ENCODE measurements at regions not wholly inside any gene's neighbourhood (a gene's known extent, or its start where the extent isn't known, plus 50 kb on each side); places are given as distances from the start of the nearest gene placed in this dataset.

- no peak for DNase-seq (ENCODE audit: low read depth in 2 of 2)
Observed at GRCh38 chr20:58017970-58018530, 210.4 kb downstream of the ANKRD60 start.

- DNase-seq (ENCODE audit: low read depth in 2 of 2): no peak
Observed at GRCh38 chr20:58017231-58017969, 211.1 kb downstream of the ANKRD60 start.

GRCh38 chr20:58016779-58017178 lies 211.7 kb downstream of the ANKRD60 start:
- no peak for DNase-seq (ENCODE audit: low read depth in 2 of 2)

- no peak for DNase-seq (ENCODE audit: low read depth in 2 of 2)
Observed at GRCh38 chr20:58014628-58015315, 213.7 kb downstream of the ANKRD60 start.

DNA sequence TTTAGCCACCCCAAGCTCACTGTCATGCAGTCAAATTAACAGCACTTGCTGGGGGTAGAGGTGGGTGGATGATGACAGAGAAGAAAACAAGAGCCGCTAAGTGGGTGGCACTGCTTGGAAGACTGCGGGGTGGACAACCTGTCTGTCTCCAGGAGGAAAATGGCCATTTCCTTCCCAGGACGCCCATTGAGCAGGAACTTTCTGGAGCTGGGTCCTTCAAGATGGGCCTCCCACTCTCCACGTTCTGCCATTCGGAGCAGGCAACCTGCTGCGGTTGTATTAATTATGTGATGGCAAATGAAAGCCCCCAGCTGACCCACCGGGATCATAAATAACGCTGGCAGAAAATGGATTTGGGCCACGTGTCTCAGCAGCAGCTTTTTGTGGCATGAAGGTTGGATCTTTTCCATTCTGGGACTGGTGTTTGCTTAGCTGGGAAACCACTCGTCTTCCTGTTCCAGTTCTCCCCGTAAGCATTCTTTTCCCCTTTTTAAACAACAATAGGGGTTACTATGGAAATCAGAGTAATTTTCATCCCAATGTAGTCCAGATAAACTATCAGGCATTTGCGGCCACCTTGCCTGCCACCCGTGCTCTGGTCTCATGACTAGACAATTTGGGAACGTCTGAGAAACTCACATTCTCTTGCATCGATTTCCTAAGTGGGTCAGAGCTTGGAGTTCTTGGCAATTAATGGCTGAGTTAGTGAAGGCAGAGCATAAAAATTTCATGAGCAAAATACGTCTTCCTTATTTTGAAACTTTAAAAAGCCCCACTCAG lies 215.5 kb downstream of the ANKRD60 start:
- DNase-seq (ENCODE audit: low read depth in 2 of 2): no peak

DNA sequence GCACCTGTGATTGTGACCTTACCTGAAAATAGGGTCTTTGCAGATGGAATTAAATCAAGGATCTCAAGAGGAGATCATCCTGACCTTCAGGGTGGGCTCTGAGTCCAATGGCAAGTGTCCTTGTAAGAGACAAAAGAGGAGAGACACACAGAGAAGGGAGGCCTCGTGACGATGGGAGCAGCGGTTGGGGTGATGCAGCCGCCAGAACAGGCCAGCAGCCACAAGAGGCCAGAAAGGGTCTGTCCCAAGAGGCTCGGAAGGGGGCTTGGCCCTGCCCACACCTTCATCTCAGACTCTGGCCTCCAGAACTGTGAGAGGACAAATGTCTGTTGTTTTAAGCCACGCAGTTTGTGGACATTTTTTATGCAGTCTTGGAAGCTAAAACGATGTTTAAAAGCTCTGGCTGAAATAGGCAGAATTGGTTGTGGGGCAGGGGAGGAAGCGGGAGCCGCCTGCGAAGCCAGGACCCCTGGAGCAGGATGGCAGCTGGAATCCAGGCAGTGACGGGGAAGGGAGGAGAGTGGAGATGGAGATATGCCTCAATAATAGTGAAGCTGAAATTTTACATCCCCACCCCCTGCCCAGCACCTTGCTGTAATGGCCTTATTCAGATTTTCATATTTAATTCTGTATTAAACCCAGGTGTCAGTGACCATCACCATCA lies 216.4 kb downstream of the ANKRD60 start:
- no peak for DNase-seq (ENCODE audit: low read depth in 2 of 2)

- no peak for DNase-seq (ENCODE audit: low read depth in 2 of 2)
Observed at GRCh38 chr20:58011106-58011946, 217.1 kb downstream of the ANKRD60 start.

- DNase-seq (ENCODE audit: low read depth in 2 of 2): no peak
Observed at GRCh38 chr20:58010666-58011065, 217.8 kb downstream of the ANKRD60 start.

GRCh38 chr20:58010186-58010585 lies 218.3 kb downstream of the ANKRD60 start:
- DNase-seq (ENCODE audit: low read depth in 2 of 2): no peak

GRCh38 chr20:58008866-58009265 lies 219.6 kb downstream of the ANKRD60 start:
- DNase-seq (ENCODE audit: low read depth in 2 of 2): no peak

DNA sequence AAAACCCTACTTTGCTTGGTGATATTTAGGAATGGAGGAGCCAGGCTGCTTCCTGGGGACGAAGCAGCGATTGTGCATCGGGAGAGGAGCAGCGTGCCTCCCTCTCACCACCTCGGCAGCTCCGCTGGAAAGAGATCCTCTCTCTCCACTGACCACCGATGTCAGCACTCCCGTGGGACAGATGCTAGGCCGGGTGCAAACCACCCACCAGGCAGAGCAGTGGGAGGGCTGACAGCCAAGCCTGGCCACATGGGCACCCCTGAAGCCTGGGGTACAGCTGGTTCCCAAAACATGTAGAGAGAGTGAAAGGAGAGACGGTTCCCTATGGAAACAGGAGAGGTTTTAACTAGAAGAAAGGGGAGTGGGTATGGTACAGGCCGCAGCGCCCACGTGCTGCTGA lies 220.0 kb downstream of the ANKRD60 start:
- no peak for DNase-seq (ENCODE audit: low read depth in 2 of 2)

DNA sequence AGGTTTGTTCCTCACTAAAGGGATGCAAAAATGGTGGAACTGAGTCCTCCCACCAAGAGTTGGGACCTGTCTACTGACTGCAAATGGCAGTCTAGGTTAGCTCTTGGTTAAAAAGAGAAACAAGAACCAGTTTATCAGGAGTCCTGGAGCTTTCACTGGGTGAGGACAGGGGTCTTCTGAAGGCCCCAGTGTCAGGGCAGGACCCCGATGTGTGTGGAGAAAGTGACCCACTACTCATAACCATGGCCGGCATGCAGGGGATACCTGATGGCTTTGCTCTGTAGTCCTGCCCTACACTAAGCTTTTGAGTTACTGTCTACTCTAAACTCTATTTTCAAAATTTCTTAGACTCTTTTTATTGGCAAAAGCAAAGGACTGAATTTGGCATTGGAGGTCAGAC lies 220.5 kb downstream of the ANKRD60 start:
- DNase-seq (ENCODE audit: low read depth in 2 of 2): no peak

GRCh38 chr20:58006346-58007316 lies 221.8 kb downstream of the ANKRD60 start:
- no peak for DNase-seq (ENCODE audit: low read depth in 2 of 2)

DNA sequence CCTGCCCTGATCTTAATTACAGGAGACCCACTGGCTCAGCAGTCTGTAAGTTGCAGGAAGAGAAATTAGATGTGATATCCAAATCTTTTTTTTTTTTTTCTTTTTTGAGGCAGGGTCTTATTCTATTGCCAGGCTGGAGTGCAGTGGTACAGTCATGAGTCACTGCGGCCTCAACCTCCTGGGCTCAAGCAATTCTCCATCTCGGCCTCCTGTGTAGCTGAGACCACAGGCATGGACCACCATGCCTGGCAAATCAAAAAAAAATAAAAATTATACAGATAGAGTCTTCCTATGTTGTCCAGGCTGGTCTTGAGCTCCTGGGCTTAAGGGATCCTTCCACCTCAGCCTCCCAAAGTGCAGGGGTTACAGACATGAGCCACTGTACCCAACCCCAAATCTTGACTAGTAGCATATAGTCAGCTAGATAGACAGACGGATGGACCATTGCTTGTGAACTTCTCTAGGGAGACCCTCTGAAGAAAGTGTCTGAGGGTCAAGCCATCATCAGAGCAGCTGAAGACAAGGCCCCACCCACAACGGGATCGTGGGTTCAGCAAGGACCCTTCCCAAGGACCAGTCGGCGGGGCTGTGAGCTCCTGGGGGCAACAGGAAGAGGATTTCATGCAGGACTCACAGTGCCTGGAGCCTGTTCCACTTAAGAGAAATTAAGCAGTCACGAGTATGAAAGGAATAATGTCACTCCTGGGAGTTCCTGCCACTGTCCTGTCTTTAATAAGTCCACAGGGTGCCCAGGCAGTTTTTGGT lies 222.7 kb downstream of the ANKRD60 start:
- no peak for DNase-seq (ENCODE audit: low read depth in 2 of 2)

DNA sequence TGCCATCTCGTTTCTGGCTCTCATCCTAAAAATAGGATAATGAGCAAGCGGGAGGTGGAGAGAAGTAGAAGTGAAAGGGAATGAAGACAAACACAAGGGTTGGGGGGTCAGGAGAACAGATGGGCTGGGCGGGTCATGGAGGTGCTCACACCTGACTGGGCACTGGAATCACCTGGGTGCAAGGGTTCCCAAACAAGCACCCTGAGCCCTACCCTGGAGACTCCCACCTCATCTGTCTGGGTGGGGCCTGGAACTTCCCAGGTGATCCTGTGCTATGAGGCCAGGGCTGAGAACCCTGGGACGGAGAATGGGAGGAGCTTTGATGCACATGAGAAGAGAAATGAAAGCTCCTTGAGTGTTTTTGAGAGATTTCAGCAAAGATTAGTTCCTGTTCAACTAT lies 223.6 kb downstream of the ANKRD60 start:
- DNase-seq (ENCODE audit: low read depth in 2 of 2): no peak

- no peak for DNase-seq (ENCODE audit: low read depth in 2 of 2)
Observed at GRCh38 chr20:58004146-58004545, 224.3 kb downstream of the ANKRD60 start.

DNA sequence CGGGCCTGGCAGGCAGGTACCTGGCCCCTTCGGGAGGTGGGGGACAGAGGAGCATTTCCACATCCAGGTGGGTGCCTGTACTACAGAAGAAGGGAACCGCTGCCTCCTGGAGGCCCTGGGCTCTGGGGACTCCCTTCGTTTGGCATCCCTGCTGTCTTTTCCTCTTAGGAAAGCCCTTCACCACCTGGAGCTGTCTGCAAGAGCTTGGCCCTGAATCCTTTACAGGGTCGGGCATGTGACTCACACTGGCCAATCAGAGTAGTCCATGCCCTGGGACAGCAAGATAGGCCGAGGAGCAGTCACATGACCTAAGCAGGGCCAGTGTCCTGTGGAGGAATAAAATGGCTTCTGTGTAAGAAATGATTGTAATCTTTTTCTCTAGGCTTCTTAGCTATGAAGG lies 224.9 kb downstream of the ANKRD60 start:
- DNase-seq (ENCODE audit: low read depth in 2 of 2): no peak

DNA sequence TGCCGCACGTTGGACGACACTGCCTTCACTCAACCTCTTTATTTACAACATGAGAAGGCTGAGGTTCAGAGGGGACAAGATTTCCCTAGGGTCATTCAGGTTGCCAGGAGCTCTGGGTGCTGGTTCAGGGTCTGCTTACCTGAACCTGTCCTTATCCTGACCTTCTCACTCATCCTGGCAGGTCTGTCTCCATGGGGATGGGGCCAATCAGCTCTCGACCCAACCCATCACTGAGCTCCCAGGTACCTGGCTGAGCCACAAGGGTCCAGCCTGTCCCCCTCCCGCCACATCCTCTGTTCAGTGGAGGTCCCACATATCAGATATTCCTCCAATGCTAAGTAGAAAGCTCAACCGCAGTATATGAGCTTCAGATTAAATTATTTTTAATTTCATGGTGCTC lies 225.6 kb downstream of the ANKRD60 start:
- DNase-seq (ENCODE audit: low read depth in 2 of 2): no peak

GRCh38 chr20:58001946-58002345 lies 226.5 kb downstream of the ANKRD60 start:
- DNase-seq (ENCODE audit: low read depth in 2 of 2): no peak

Measured in stimulated activated CD4-positive, alpha-beta T cell treated with anti-CD3 and anti-CD28 coated beads, Interleukin-12 subunit alpha, Interleukin-12 subunit beta, amount 100 ng/mL, for 24 hours (primary cell).